SU-DHL-6 (cell line): ENCODE measurements at regions not wholly inside any gene's neighbourhood (a gene's known extent, or its start where the extent isn't known, plus 50 kb on each side); places are given as distances from the start of the nearest gene placed in this dataset.

ENCODE experiments used
- EZH2phosphoT487 ChIP-seq: fragments of 200-600 bp; sonication (generic), shearing (Covaris generic); conservative IDR thresholded peaks from 2 replicates; pipeline ENCODE4 v1.6.1; 2018; ENCODE audit warnings: mild to moderate bottlenecking, antibody characterized with exemption, low read length, moderate library complexity, mixed read lengths
- TF ChIP-seq, protein P1 (sequence below): fragments of 200-600 bp; sonication (generic); IDR thresholded peaks from one replicate; pipeline ENCODE4 v1.5.1; 2017; ENCODE audit warnings: antibody characterized with exemption, mild to moderate bottlenecking, low read length, moderate library complexity; ENCODE audit not compliant: insufficient read depth, poor library complexity, severe bottlenecking

- TF ChIP-seq, protein P1, sequence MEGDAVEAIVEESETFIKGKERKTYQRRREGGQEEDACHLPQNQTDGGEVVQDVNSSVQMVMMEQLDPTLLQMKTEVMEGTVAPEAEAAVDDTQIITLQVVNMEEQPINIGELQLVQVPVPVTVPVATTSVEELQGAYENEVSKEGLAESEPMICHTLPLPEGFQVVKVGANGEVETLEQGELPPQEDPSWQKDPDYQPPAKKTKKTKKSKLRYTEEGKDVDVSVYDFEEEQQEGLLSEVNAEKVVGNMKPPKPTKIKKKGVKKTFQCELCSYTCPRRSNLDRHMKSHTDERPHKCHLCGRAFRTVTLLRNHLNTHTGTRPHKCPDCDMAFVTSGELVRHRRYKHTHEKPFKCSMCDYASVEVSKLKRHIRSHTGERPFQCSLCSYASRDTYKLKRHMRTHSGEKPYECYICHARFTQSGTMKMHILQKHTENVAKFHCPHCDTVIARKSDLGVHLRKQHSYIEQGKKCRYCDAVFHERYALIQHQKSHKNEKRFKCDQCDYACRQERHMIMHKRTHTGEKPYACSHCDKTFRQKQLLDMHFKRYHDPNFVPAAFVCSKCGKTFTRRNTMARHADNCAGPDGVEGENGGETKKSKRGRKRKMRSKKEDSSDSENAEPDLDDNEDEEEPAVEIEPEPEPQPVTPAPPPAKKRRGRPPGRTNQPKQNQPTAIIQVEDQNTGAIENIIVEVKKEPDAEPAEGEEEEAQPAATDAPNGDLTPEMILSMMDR = no peak
- TF ChIP-seq EZH2phosphoT487 = no peak
Measured at GRCh38 chr9:3740690-3741419, 215.1 kb upstream of the RFX3 start.
